ENCODE measurements at regions not wholly inside any gene's neighbourhood (a gene's known extent, or its start where the extent isn't known, plus 50 kb on each side); places are given as distances from the start of the nearest gene placed in this dataset.

DNA sequence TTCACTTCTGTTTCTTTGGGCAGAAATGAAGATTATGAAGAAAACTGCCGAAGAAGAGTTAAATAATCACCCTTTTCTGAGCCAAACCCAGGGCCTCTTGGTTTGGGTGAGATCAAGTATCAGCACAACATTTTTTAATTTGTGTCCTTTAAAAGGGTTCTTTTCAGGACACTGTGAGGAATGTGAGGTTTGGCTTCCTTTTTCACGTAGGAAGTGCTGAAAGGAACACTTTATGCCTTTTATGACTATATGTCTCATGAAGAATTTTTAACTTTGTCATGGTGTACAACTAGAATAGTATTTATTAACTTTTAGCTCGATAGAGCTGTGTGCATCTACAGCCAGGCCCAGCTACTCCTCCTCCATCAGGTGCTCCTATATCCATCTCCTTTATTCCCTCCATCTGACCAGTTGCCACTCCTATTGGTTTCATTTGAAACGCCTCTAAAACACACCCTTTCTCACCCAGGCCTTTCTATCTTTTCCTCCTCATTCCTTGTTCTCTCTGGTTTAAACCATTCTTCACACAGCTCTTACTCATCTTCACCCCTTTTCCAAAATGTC lies 103.6 kb upstream of the LRIG3 start:
- H3K4me3 ChIP-seq (ENCODE audit: low read depth, low read length), result no peak overlapping the region
- no peak for DNase-seq (ENCODE audit: low read depth)
- no peak for TF ChIP-seq CTCF (conservative IDR thresholded peaks at IDR 0.05; ENCODE audit: low read depth, low read length)

- TF ChIP-seq CTCF (conservative IDR thresholded peaks at IDR 0.05; ENCODE audit: low read depth, low read length), result no peak
Measured at GRCh38 chr12:59020073-59020946, 100.0 kb upstream of the LRIG3 start.

DNA sequence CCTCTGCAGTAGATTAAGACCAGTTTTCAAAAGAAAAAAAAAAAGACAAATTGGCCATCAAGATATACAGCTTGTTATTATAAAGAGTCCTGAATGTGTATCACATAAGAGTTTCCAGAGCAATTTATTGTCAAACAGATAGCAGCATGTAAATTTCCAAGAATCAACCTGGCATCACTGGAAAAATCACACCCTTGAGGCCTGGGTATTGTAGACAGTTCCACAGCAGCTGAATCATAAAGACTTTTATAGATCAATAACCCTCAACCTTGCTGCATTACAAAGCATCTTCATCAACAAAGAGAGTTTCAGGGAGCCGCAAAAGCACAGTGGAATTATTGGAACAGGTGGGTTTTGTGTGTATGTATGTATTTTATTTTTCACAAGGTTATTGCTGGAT lies 94.6 kb upstream of the LRIG3 start:
- H3K4me3 ChIP-seq (ENCODE audit: low read depth, low read length), result no peak overlapping the region
- TF ChIP-seq CTCF (conservative IDR thresholded peaks at IDR 0.05; ENCODE audit: low read depth, low read length), result no peak
- no peak for DNase-seq (ENCODE audit: low read depth)

More at GRCh38 chr12:59020073-59020946, 100.0 kb upstream of the LRIG3 start:
- no peak for DNase-seq (ENCODE audit: low read depth)
- H3K4me3 ChIP-seq (ENCODE audit: low read depth, low read length), result no peak overlapping the region

GRCh38 chr12:59010941-59011340 lies 90.6 kb upstream of the LRIG3 start:
- TF ChIP-seq CTCF (conservative IDR thresholded peaks at IDR 0.05; ENCODE audit: low read depth, low read length), result no peak
- no peak overlapping the region for H3K4me3 ChIP-seq (ENCODE audit: low read depth, low read length)
- DNase-seq (ENCODE audit: low read depth), result no peak

DNA sequence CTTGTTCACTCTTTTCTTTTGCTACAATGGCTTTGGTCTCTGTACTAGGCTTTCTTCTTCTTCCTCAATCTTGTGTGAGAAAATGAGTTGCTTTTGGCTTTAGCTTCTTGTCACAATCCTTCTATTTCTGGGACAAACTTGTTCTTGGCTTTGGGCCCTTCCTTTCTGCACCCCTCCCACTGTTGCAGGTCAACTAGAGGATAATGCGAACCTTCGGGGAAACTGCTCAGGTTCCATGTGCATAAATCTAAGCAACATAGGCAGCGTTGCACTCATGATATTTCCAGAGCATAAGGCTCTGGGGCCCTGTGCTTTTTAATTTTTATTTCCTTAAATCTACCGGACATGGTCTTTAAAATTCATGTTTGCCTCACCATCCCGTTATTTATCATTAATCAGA lies 89.8 kb upstream of the LRIG3 start:
- no peak overlapping the region for H3K4me3 ChIP-seq (ENCODE audit: low read depth, low read length)
- no peak for TF ChIP-seq CTCF (conservative IDR thresholded peaks at IDR 0.05; ENCODE audit: low read depth, low read length)
- no peak for DNase-seq (ENCODE audit: low read depth)

- H3K4me3 ChIP-seq (ENCODE audit: low read depth, low read length), result no peak overlapping the region
- no peak for DNase-seq (ENCODE audit: low read depth)
- TF ChIP-seq CTCF (conservative IDR thresholded peaks at IDR 0.05; ENCODE audit: low read depth, low read length), result no peak
Measured at GRCh38 chr12:59007620-59008019, 87.3 kb upstream of the LRIG3 start.

Data from epithelial cell of proximal tubule (primary cell).